Transverse colon (tissue), 4 donors: ENCODE measurements at regions not wholly inside any gene's neighbourhood (a gene's known extent, or its start where the extent isn't known, plus 50 kb on each side); places are given as distances from the start of the nearest gene placed in this dataset.

Experiments
- DNase-seq: peaks from one replicate; pipeline ENCODE4 v3.0.0-alpha.2; 2019
- H3K27ac ChIP-seq, 4 donors: fragments of 200-600 bp; sonication (generic); 2 replicates each; pipeline ENCODE4 v1.5.1; 2016 to 2018; ENCODE audit warnings: inconsistent platforms in 4 of 4
- H3K27me3 ChIP-seq: fragments of 200-600 bp; sonication (generic); 2 replicates; pipeline ENCODE4 v1.5.1; 2017; ENCODE audit warnings: inconsistent platforms
- H3K36me3 ChIP-seq, 4 donors: fragments of 200-600 bp; sonication (generic); 2 replicates each; pipeline ENCODE4 v1.5.1; 2017 to 2019; ENCODE audit warnings: inconsistent platforms in 4 of 4
- H3K4me1 ChIP-seq, 4 donors: fragments of 200-600 bp; sonication (generic); 2 replicates each; pipeline ENCODE4 v1.5.1; 2017 to 2020; ENCODE audit warnings: inconsistent platforms in 4 of 4
- H3K4me3 ChIP-seq, 4 donors: fragments of 200-600 bp; sonication (generic); 1 replicate in 1 of 4; 2 replicates in 3 of 4; pipeline versions ENCODE4 v1.5.1 to v1.6.1; 2017 to 2019; ENCODE audit warnings: inconsistent platforms in 4 of 4
- H3K9me3 ChIP-seq, 2 donors: fragments of 200-600 bp; sonication (generic); 2 replicates each; pipeline ENCODE4 v1.5.1; 2017 to 2019; ENCODE audit warnings: inconsistent platforms in 2 of 2
- CTCF ChIP-seq, 5 experiments: fragments of 200-600 bp in 3 of 5; fragments of 450-650 bp in 2 of 5; sonication (generic) in 3 of 5; IDR thresholded peaks; 1 replicate in 2 of 5; 2 replicates in 3 of 5; pipeline ENCODE4 v1.5.1; 2016 to 2017; ENCODE audit warnings: antibody characterized with exemption in 5 of 5, inconsistent platforms in 3 of 5, mild to moderate bottlenecking in 2 of 5, moderate library complexity in 1 of 5
- EP300 ChIP-seq: sonication (generic); formaldehyde crosslinking; IDR thresholded peaks from one replicate; pipeline ENCODE4 v1.6.1; 2017; ENCODE audit warnings: antibody characterized with exemption, low read depth
- POLR2A ChIP-seq: fragments of 450-650 bp; IDR thresholded peaks from one replicate; pipeline ENCODE4 v1.6.1; 2016; ENCODE audit warnings: antibody characterized with exemption, mild to moderate bottlenecking, moderate library complexity
- POLR2AphosphoS5 ChIP-seq, 3 donors: sonication (generic); formaldehyde crosslinking; IDR thresholded peaks; one replicate each; pipeline ENCODE4 v1.6.1; 2016; ENCODE audit warnings: antibody characterized with exemption in 3 of 3
- WGBS, 2 donors: methylation state at CpG; one replicate each; pipeline ENCODE4 v1.1.5; 2018; ENCODE audit warnings: low coverage in 1 of 2; 5-methylcytosine and 5-hydroxymethylcytosine counted together
- in situ Hi-C, 4 donors: fragments of 200-750 bp; cut with MboI; loops; one replicate each; pipeline versions ENCODE4 v1.15.0 to v1.15.1; 2017; ENCODE audit warnings: low sequenced_read_pairs in 3 of 4, low pct_ligation_motif_present in 1 of 4, low pct_unique_long_range_greater_than_20kb in 1 of 4
- intact Hi-C: fragments of 100-400 bp; cut with DNase I; formaldehyde crosslinking; loops from one replicate; pipeline ENCODE4 v1.15.1; 2023; ENCODE audit warnings: low total_unique reads

GRCh38 chr6:91506509-91506908, 919.6 kb upstream of the MAP3K7 start:
- in situ Hi-C loops (no loop called here), intact Hi-C loops (no loop called here)
- H3K4me3 ChIP-seq, result no peak overlapping the region
- H3K4me1 ChIP-seq, result no peaks in the 10 kb centered on the region
- H3K36me3 ChIP-seq, result no peaks in the 10 kb centered on the region
- no peaks in the 10 kb centered on the region for H3K9me3 ChIP-seq
- 50 to 54% methylated on average over 5 of the region's 5 CpGs for WGBS, 2 donors
- no peak overlapping the region for H3K27ac ChIP-seq
- H3K27me3 ChIP-seq, result no peaks in the 10 kb centered on the region
- no peak for TF ChIP-seq EP300
- no peak for TF ChIP-seq CTCF (IDR thresholded peaks at IDR 0.05)
- no peak for TF ChIP-seq POLR2AphosphoS5 (IDR thresholded peaks at IDR 0.05)
- no peak for TF ChIP-seq POLR2A
- no peak for DNase-seq

GRCh38 chr6:91505199-91505598, 918.3 kb upstream of the MAP3K7 start:
- intact Hi-C loops, result no loop called here
- Histone ChIP-seq H3K27ac (no peak overlapping the region), H3K4me1 (no peaks in the 10 kb centered on the region), H3K9me3 (no peaks in the 10 kb centered on the region), H3K27me3 (no peaks in the 10 kb centered on the region), H3K36me3 (no peaks in the 10 kb centered on the region), H3K4me3 (no peak overlapping the region)
- in situ Hi-C loops, result no loop called here
- TF ChIP-seq POLR2A, result no peak
- TF ChIP-seq POLR2AphosphoS5 (IDR thresholded peaks at IDR 0.05), result no peak
- no peak for DNase-seq

- 86 to 93% methylated on average over 4 of the region's 4 CpGs for WGBS, 2 donors
- Histone ChIP-seq H3K9me3 (no peaks in the 10 kb centered on the region), H3K36me3 (no peaks in the 10 kb centered on the region), H3K27ac (no peak overlapping the region), H3K4me1 (no peaks in the 10 kb centered on the region), H3K4me3 (no peak overlapping the region), H3K27me3 (no peaks in the 10 kb centered on the region)
- intact Hi-C loops (no loop called here), in situ Hi-C loops (no loop called here)
- TF ChIP-seq EP300, result no peak
- no peak for TF ChIP-seq POLR2A
- TF ChIP-seq CTCF (IDR thresholded peaks at IDR 0.05), result no peak
- TF ChIP-seq POLR2AphosphoS5 (IDR thresholded peaks at IDR 0.05), result no peak
- DNase-seq, result no peak
These were observed 915.1 kb upstream of the MAP3K7 start for GRCh38 chr6:91501930-91502329.

GRCh38 chr6:91500689-91501303, 913.9 kb upstream of the MAP3K7 start:
- intact Hi-C loops, result no loop called here
- H3K27ac ChIP-seq, result no peak overlapping the region
- TF ChIP-seq POLR2AphosphoS5 (IDR thresholded peaks at IDR 0.05) (no peak), CTCF (IDR thresholded peaks at IDR 0.05) (no peak), POLR2A (no peak), EP300 (no peak)
- no peaks in the 10 kb centered on the region for H3K4me1 ChIP-seq
- DNase-seq, result no peak
- in situ Hi-C loops, result no loop called here
- no peak overlapping the region for H3K4me3 ChIP-seq
- no peaks in the 10 kb centered on the region for H3K9me3 ChIP-seq
- H3K36me3 ChIP-seq, result no peaks in the 10 kb centered on the region
- H3K27me3 ChIP-seq, result no peaks in the 10 kb centered on the region
- WGBS, 2 donors, result 83 to 91% methylated on average over 1 of the region's 1 CpG

- intact Hi-C loops (no loop called here), in situ Hi-C loops (no loop called here)
- no peak for TF ChIP-seq EP300
- no peak for TF ChIP-seq POLR2A
- TF ChIP-seq CTCF (IDR thresholded peaks at IDR 0.05), result no peak
- TF ChIP-seq POLR2AphosphoS5 (IDR thresholded peaks at IDR 0.05), result no peak
- no peak overlapping the region for H3K4me3 ChIP-seq
- no peak for DNase-seq
- H3K9me3 ChIP-seq, result no peaks in the 10 kb centered on the region
- no peak overlapping the region for H3K27ac ChIP-seq
- H3K27me3 ChIP-seq, result no peaks in the 10 kb centered on the region
- no peaks in the 10 kb centered on the region for H3K36me3 ChIP-seq
- WGBS, 2 donors, result 80% methylated on average over 1 of the region's 1 CpG
- H3K4me1 ChIP-seq, result no peaks in the 10 kb centered on the region
These were observed 911.7 kb upstream of the MAP3K7 start for GRCh38 chr6:91498576-91498975.
